ENCODE measurements at regions not wholly inside any gene's neighbourhood (a gene's known extent, or its start where the extent isn't known, plus 50 kb on each side); places are given as distances from the start of the nearest gene placed in this dataset.
"Not testable (repeated sequence)": the region's sequence is repeated elsewhere in the genome, so short reads cannot be mapped to it uniquely, and the experiment has no call there.

- Histone ChIP-seq H3K36me3 (replicated peaks) (no peaks in the 10 kb centered on the region), H3K27ac (no peak overlapping the region), H3K27me3 (replicated peaks) (no peaks in the 10 kb centered on the region), H3K4me3 (ENCODE audit: low read depth, low read length) (no peak overlapping the region)
- no peak for DNase-seq
- in situ Hi-C loops (cut with HindIII; ENCODE audit: low pct_ligation_motif_present, low sequenced_read_pairs), result no loop called here
- no peak for TF ChIP-seq CTCF (IDR thresholded peaks at IDR 0.05; ENCODE audit: low read depth, low read length, missing control alignments)
These were observed 52.2 kb downstream of the CALML3 start for GRCh38 chr10:5576780-5577624.

GRCh38 chr10:5580038-5580428, 55.3 kb downstream of the CALML3 start:
- H3K27ac ChIP-seq; H3K4me3 ChIP-seq (ENCODE audit: low read depth, low read length); H3K27me3 ChIP-seq (replicated peaks); H3K36me3 ChIP-seq (replicated peaks); in situ Hi-C loops (cut with HindIII; ENCODE audit: low pct_ligation_motif_present, low sequenced_read_pairs); DNase-seq: not testable (repeated sequence)

- no peaks in the 10 kb centered on the region for H3K36me3 ChIP-seq (replicated peaks)
- H3K27me3 ChIP-seq (replicated peaks), result no peaks in the 10 kb centered on the region
- H3K27ac ChIP-seq, result no peak overlapping the region
- H3K4me3 ChIP-seq (ENCODE audit: low read depth, low read length), result no peak overlapping the region
- no peak for TF ChIP-seq CTCF (IDR thresholded peaks at IDR 0.05; ENCODE audit: low read depth, low read length, missing control alignments)
- in situ Hi-C loops (cut with HindIII; ENCODE audit: low pct_ligation_motif_present, low sequenced_read_pairs), result no loop called here
- DNase-seq, result no peak
These were observed 57.2 kb downstream of the CALML3 start for GRCh38 chr10:5581670-5582566.

- Histone ChIP-seq H3K4me3 (ENCODE audit: low read depth, low read length) (no peak overlapping the region), H3K27ac (no peak overlapping the region), H3K27me3 (replicated peaks) (no peaks in the 10 kb centered on the region), H3K36me3 (replicated peaks) (no peaks in the 10 kb centered on the region)
- in situ Hi-C loops (cut with HindIII; ENCODE audit: low pct_ligation_motif_present, low sequenced_read_pairs), result no loop called here
- no peak for DNase-seq
- peak; percentile 37 for TF ChIP-seq CTCF (IDR thresholded peaks at IDR 0.05; ENCODE audit: low read depth, low read length, missing control alignments)
These were observed 58.0 kb downstream of the CALML3 start for GRCh38 chr10:5582736-5583135.

GRCh38 chr10:5583525-5584175, 58.9 kb downstream of the CALML3 start:
- in situ Hi-C loops (cut with HindIII; ENCODE audit: low pct_ligation_motif_present, low sequenced_read_pairs), result no loop called here
- H3K4me3 ChIP-seq (ENCODE audit: low read depth, low read length), result no peak overlapping the region
- no peak for TF ChIP-seq CTCF (IDR thresholded peaks at IDR 0.05; ENCODE audit: low read depth, low read length, missing control alignments)
- no peaks in the 10 kb centered on the region for H3K27me3 ChIP-seq (replicated peaks)
- no peaks in the 10 kb centered on the region for H3K36me3 ChIP-seq (replicated peaks)
- DNase-seq, result no peak
- H3K27ac ChIP-seq, result no peak overlapping the region
